Fibroblast of the aortic adventitia (primary cell): ENCODE measurements at regions not wholly inside any gene's neighbourhood (a gene's known extent, or its start where the extent isn't known, plus 50 kb on each side); places are given as distances from the start of the nearest gene placed in this dataset.
"Not testable (repeated sequence)": the region's sequence is repeated elsewhere in the genome, so short reads cannot be mapped to it uniquely, and the experiment has no call there.

Experiments used
- DNase-seq: peaks from one replicate; pipeline ENCODE4 v3.0.0-alpha.2; 2010; ENCODE audit warnings: low read depth
- H3K4me3 ChIP-seq: 2 replicates; pipeline ENCODE4 v1.5.1; 2011; ENCODE audit warnings: low read depth, mild to moderate bottlenecking, control low read depth, low read length, moderate library complexity
- TF ChIP-seq, protein P1 (sequence below): IDR thresholded peaks from 2 replicates; pipeline ENCODE4 v1.5.1; 2011; ENCODE audit warnings: mild to moderate bottlenecking, low read length, control low read depth, inconsistent platforms; ENCODE audit not compliant: insufficient read depth

DNA sequence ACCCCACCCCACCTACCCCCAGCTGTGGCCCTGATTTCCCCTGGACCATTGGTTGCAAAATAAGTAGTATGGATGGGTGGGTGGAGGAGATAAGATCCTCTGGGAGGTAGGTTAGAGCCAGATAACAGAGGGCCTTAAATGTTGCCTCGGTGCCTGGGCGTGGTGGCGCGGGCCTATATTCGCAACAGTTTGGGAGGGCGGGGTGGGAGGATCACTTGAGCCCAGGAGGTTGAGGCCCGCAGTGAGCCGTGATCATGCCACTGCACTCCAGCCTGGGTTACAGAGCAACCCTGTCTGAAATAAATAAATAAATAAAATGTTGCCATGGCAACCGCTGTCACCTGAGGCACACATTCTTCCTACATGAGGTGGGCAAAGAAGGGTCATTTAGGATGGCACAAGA is 103.3 kb upstream of the GATA6 start:
- H3K4me3 ChIP-seq, result no peak overlapping the region
- TF ChIP-seq, protein P1, sequence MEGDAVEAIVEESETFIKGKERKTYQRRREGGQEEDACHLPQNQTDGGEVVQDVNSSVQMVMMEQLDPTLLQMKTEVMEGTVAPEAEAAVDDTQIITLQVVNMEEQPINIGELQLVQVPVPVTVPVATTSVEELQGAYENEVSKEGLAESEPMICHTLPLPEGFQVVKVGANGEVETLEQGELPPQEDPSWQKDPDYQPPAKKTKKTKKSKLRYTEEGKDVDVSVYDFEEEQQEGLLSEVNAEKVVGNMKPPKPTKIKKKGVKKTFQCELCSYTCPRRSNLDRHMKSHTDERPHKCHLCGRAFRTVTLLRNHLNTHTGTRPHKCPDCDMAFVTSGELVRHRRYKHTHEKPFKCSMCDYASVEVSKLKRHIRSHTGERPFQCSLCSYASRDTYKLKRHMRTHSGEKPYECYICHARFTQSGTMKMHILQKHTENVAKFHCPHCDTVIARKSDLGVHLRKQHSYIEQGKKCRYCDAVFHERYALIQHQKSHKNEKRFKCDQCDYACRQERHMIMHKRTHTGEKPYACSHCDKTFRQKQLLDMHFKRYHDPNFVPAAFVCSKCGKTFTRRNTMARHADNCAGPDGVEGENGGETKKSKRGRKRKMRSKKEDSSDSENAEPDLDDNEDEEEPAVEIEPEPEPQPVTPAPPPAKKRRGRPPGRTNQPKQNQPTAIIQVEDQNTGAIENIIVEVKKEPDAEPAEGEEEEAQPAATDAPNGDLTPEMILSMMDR, result no peak
- DNase-seq, result no peak

DNA sequence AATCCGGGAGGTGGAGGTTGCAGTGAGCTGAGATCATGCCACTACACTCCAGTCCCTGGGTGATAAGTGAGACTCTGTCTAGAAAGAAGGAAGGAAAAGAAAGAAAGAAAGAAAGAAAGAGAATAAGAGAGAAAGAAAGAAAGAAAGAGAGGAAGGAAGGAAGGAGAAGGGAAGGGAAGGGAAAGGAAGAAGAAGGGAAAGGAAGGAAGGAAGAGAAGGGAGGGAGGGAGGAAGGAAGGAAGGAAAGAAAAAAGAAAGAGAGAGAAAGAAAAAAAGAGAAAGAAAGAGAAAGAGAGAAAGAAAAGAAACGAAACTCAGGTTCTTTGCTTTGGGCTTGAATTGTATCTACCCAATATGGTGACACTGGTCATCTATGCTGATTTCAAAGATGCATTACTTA is 102.3 kb upstream of the GATA6 start:
- no peak overlapping the region for H3K4me3 ChIP-seq
- TF ChIP-seq, protein P1, result no peak
- DNase-seq, result no peak

DNA sequence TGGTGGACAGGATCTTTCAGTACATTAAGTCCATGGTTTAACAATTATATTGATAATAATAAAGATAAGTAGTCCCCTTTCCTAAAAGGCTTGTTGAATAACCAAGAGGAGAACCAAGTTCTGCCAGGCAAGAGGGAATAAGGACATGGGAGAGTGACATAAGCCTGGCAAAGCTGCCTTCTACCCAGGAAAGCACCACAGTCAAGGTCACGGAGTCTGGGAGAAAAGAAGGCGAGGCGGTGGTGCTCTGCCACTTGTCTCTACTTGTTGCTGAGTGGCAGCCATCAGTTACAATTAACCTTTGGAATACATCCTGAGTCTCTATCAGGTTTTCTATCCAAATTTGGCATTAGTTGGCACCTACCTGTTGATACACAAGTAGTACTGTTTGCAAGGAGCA is 101.7 kb upstream of the GATA6 start:
- TF ChIP-seq, protein P1, result no peak
- DNase-seq, result no peak
- H3K4me3 ChIP-seq, result no peak overlapping the region

DNA sequence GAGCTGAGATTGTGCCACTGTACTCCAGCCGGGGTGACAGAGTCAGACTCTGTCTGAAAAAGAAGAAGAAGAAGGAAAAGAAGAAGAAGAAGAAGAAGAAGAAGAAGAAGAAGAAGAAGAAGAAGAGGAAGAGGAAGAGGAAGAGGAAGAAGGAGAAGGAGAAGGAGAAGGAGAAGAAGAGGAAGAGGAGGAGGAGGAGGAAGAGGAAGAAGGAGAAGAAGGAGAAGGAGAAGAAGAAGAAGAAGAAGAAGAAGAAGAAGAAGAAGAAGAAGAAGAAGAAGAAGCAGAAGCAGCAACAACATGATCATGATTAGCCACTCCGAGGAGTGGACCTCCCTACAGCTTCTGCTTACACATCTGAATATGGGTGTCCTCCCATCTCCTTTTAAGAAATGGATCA is 100.6 kb upstream of the GATA6 start:
- not testable (repeated sequence) for H3K4me3 ChIP-seq, DNase-seq

DNA sequence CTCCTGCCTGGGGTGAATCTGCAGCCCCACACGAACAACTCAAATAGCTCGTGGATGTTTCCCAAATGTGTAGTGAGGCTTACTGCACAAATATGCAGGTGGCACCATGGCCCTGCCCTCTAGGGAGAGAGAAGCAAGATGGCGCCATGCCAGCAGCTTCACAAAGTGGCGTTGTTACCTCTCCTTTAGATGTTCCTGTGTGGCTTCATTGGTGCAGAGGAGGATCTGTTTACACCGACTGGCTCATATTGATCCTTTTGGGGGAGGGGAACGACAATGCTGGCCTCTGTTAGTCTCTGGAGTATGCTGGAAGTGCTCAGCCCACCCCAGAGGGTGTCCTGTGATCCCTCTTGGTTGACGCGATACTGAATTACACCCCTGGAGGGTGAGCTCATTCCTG is 99.5 kb upstream of the GATA6 start:
- no peak overlapping the region for H3K4me3 ChIP-seq
- DNase-seq, result no peak
- TF ChIP-seq, protein P1, result no peak

DNA sequence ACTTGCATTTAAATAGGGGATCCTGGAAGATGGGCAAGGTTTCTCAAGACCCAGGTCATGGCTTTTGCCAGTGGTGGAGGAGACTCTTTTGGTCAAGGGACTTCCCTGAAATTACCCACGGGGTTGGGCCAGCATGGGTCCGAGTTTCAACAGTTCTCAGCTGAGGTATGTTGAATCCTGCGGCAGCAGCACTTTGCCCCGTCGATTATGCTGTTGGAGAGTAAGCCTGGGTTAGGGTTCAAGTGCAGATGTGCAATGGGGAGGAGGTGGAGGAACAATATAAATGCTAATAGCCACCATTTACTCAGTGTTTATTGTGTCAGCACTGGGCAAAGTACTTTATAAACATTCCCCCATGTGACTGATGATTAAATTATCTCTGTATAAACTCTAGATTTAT is 96.0 kb upstream of the GATA6 start:
- H3K4me3 ChIP-seq, result no peak overlapping the region
- DNase-seq, result no peak
- TF ChIP-seq, protein P1, result no peak

DNA sequence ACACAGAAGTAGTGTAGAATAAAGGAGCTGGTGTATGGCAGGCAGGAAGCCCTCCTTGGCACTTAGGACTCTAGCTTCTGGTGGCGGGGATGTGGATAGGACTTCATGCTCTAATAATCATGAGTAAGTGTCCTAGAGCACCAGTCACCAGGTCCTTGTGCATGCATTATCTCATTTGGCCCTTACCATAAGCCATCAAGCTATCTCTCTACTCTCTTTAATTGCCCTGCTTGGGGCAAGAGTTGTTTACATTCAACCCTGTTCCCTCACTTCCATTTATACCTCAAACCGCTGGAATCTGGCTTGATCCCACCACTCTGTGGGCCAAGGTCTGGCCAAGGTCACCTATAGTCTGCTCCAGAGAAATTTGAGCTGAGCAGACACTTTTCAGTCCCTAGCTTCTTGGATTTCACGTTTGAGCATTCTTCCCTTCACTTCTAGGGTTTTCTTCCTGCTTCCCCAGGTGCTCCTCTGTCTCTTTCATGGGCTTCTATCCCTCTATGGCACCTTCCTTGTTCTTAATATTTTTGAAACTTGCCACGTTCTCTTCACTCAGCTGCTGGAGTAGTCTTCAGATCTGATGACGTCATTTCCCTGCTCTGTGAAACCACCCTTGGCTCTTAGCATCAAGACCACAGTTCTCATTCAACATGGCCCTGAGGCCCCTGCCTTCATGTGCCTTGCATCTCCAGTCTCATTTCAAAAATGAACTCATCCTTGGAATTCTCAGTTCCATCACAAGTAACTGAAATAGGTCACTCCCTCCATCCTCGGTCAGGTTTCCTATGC is 94.9 kb upstream of the GATA6 start:
- peak; percentile 9 for DNase-seq
- TF ChIP-seq, protein P1, result no peak
- H3K4me3 ChIP-seq, result no peak overlapping the region
